ENCODE measurements at regions not wholly inside any gene's neighbourhood (a gene's known extent, or its start where the extent isn't known, plus 50 kb on each side); places are given as distances from the start of the nearest gene placed in this dataset.

- Histone ChIP-seq H3K36me3 (no peaks in the 10 kb centered on the region), H3K27me3 (peaks cover 0 to 6% of the 10 kb centered on the region in 2 donors), H3K27ac (no peak overlapping the region), H3K4me3 (no peak overlapping the region), H3K4me1 (no peaks in the 10 kb centered on the region), H3K9me3 (no peaks in the 10 kb centered on the region)
- no peak for TF ChIP-seq CTCF (IDR thresholded peaks at IDR 0.05)
- no peak for DNase-seq
- intact Hi-C loops (cut with DNase I; ENCODE audit: low total_unique reads) = no loop called here
Measured at GRCh38 chr9:108582726-108583125, 273.1 kb downstream of the ACTL7B start.

GRCh38 chr9:108579757-108580439, 275.9 kb downstream of the ACTL7B start:
- H3K9me3 ChIP-seq = no peaks in the 10 kb centered on the region
- DNase-seq = no peak
- no peak overlapping the region for H3K27ac ChIP-seq
- peaks cover 0 to 3% of the 10 kb centered on the region in 2 donors for H3K27me3 ChIP-seq
- TF ChIP-seq CTCF (IDR thresholded peaks at IDR 0.05) = no peak
- H3K36me3 ChIP-seq = no peaks in the 10 kb centered on the region
- intact Hi-C loops (cut with DNase I; ENCODE audit: low total_unique reads) = no loop called here
- H3K4me1 ChIP-seq = no peaks in the 10 kb centered on the region
- H3K4me3 ChIP-seq = no peak overlapping the region

- DNase-seq = no peak
- H3K27ac ChIP-seq = no peak overlapping the region
- H3K36me3 ChIP-seq = no peaks in the 10 kb centered on the region
- no peaks in the 10 kb centered on the region for H3K9me3 ChIP-seq
- intact Hi-C loops (cut with DNase I; ENCODE audit: low total_unique reads) = no loop called here
- H3K4me1 ChIP-seq = no peaks in the 10 kb centered on the region
- peaks cover 0 to 3% of the 10 kb centered on the region in 2 donors for H3K27me3 ChIP-seq
- TF ChIP-seq CTCF (IDR thresholded peaks at IDR 0.05) = no peak
- H3K4me3 ChIP-seq = no peak overlapping the region
Measured at GRCh38 chr9:108575276-108575675, 280.5 kb downstream of the ACTL7B start.

- H3K4me3 ChIP-seq = no peak overlapping the region
- no peak overlapping the region for H3K27ac ChIP-seq
- H3K36me3 ChIP-seq = no peaks in the 10 kb centered on the region
- peaks cover 0 to 3% (median 0%) of the 10 kb centered on the region in 4 donors for H3K4me1 ChIP-seq
- no peak for TF ChIP-seq CTCF (IDR thresholded peaks at IDR 0.05)
- H3K9me3 ChIP-seq = no peaks in the 10 kb centered on the region
- no peak for DNase-seq
- intact Hi-C loops (cut with DNase I; ENCODE audit: low total_unique reads) = loop anchor here (5.0 to 10.0 kb wide), 3 partner anchors 165 to 1102 kb away; no protein-coding TSS in a partner anchor
- no peaks in the 10 kb centered on the region for H3K27me3 ChIP-seq
Measured at GRCh38 chr9:108569624-108570023, 286.2 kb downstream of the ACTL7B start.

GRCh38 chr9:108568093-108568492, 287.7 kb downstream of the ACTL7B start:
- DNase-seq = no peak
- TF ChIP-seq CTCF (IDR thresholded peaks at IDR 0.05) = no peak
- no peaks in the 10 kb centered on the region for H3K27me3 ChIP-seq
- H3K4me1 ChIP-seq = peaks cover 0 to 3% (median 0%) of the 10 kb centered on the region in 4 donors
- no peaks in the 10 kb centered on the region for H3K36me3 ChIP-seq
- intact Hi-C loops (cut with DNase I; ENCODE audit: low total_unique reads) = loop anchor here (5.0 to 10.0 kb wide), 3 partner anchors 163 to 1101 kb away; no protein-coding TSS in a partner anchor
- H3K4me3 ChIP-seq = no peak overlapping the region
- no peaks in the 10 kb centered on the region for H3K9me3 ChIP-seq
- no peak overlapping the region for H3K27ac ChIP-seq
